ENCODE measurements at regions not wholly inside any gene's neighbourhood (a gene's known extent, or its start where the extent isn't known, plus 50 kb on each side); places are given as distances from the start of the nearest gene placed in this dataset.
"Not testable (repeated sequence)": the region's sequence is repeated elsewhere in the genome, so short reads cannot be mapped to it uniquely, and the experiment has no call there.

DNA sequence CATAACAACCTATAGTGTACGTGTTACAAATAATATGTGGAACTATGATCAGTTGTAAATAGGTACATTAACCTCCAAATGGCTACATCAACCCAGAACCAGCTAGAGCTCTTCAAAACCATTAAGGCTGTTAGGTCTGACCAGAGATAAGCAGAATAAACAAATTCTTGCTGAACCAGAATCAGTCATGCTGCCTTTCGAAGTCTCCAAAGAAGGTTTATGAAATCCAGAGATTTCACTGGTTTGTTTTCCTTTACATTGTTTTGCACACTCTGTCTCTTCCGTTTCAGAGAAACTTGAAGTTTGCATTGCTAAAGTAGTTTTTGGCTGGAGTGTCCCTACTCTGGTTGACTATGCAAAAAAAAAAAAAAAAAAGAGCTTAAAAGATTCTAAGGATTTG, 177.3 kb upstream of the SLIT2 start:
- no peak for DNase-seq (ENCODE audit: low read depth, low spot score)
- POLR2A ChIA-PET = interaction anchor here (1.0 kb wide), 1 partner anchor 13 kb away, joined by 3 read pairs; no protein-coding TSS in a partner anchor

DNA sequence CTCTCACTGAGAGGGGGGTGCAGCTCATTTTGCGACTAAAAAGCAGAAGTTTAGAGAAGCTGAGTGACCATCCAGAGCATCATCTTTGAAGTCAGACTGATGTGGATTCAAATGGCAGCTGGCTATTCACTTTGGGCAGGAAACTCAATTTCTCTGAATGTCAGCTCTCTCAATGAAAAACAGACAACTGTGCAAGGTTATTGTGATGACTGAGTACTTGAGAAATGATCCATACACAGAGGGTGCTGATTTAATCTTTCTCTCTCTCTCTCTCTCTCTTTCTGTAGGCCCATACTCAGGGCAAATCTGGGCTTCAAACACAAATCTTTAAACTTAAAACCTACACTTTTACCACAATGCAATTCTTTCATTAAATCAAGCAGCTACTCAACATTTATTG, 185.8 kb upstream of the SLIT2 start:
- POLR2A ChIA-PET = no interaction called here
- TF ChIP-seq, protein P1, sequence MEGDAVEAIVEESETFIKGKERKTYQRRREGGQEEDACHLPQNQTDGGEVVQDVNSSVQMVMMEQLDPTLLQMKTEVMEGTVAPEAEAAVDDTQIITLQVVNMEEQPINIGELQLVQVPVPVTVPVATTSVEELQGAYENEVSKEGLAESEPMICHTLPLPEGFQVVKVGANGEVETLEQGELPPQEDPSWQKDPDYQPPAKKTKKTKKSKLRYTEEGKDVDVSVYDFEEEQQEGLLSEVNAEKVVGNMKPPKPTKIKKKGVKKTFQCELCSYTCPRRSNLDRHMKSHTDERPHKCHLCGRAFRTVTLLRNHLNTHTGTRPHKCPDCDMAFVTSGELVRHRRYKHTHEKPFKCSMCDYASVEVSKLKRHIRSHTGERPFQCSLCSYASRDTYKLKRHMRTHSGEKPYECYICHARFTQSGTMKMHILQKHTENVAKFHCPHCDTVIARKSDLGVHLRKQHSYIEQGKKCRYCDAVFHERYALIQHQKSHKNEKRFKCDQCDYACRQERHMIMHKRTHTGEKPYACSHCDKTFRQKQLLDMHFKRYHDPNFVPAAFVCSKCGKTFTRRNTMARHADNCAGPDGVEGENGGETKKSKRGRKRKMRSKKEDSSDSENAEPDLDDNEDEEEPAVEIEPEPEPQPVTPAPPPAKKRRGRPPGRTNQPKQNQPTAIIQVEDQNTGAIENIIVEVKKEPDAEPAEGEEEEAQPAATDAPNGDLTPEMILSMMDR (IDR thresholded peaks at IDR 0.05; ENCODE audit: insufficient read depth, low read length, missing control alignments) = no peak
- CTCF ChIA-PET = no interaction called here
- H3K4me3 ChIP-seq (ENCODE audit: low read depth, low read length) = no peak overlapping the region
- no peak for DNase-seq (ENCODE audit: low read depth, low spot score)

More for the DNA sequence above, 177.3 kb upstream of the SLIT2 start:
- CTCF ChIA-PET = interaction anchor here (1.4 kb wide), 1 partner anchor 173 kb away, joined by 7 read pairs; no protein-coding TSS in a partner anchor
- no peak overlapping the region for H3K4me3 ChIP-seq (ENCODE audit: low read depth, low read length)
- TF ChIP-seq, protein P1 (IDR thresholded peaks at IDR 0.05; ENCODE audit: insufficient read depth, low read length, missing control alignments) = no peak

DNA sequence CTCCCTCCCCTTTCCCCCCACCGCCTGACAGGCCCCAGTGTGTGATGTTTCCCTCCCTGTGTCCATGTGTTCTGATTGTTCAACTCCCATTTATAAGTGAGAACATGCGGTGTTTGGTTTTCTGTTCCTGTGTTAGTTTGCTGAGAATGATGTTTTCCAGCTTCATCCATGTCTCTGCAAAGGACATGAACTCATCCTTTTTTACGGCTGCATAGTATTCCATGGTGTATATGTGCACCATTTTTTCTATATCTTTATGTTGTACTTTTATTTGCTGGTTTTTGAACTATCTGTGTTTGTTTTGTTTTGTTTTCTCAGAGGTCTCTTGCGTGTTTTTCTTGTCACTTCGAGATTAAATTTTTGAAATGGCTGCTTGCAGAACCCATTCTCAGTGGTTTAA, 188.8 kb upstream of the SLIT2 start:
- POLR2A ChIA-PET; H3K4me3 ChIP-seq (ENCODE audit: low read depth, low read length); CTCF ChIA-PET; DNase-seq (ENCODE audit: low read depth, low spot score): not testable (repeated sequence)

DNA sequence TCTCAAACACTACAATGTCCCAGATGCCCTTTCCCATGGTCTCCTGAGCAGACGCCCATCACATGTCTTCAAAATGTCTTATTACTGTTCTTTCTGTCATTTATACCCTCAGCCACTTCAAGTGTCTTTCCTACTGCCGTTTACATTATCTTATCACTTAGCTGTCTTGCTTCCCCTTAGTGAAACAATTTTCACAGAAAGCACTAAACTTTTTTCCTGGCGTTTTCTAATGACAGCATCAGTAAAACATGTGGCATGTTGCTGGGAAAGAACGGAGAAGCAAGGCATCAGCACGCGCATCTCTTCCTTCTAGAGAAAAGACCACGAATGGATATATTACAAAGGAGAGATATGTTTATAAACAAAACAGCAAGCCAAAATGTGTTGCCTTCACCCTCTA, 189.7 kb upstream of the SLIT2 start:
- no peak overlapping the region for H3K4me3 ChIP-seq (ENCODE audit: low read depth, low read length)
- ChIA-PET CTCF (no interaction called here), POLR2A (interaction anchor here (0.8 kb wide), 1 partner anchor 12 kb away, joined by 3 read pairs; no protein-coding TSS in a partner anchor)
- no peak for DNase-seq (ENCODE audit: low read depth, low spot score)
- TF ChIP-seq, protein P1 (IDR thresholded peaks at IDR 0.05; ENCODE audit: insufficient read depth, low read length, missing control alignments) = no peak

DNA sequence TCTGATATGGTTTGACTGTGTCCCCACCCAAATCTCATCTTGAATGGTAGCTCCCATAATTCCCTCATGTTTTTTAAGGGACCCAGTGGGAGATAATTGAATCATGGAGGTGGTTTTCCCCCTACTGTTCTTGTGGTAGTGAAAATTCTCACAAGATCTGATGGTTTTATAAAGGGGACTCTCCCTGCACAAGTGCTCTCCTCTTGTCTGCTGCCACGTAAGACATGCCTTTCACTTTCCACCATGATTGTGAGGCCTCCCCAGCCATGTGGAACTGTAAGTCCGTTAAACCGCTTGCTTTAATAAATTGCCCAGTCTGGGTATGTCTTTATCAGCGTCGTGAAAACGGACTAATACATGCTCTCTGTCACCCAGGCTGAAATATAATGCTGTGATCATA, 200.9 kb upstream of the SLIT2 start:
- no peak overlapping the region for H3K4me3 ChIP-seq (ENCODE audit: low read depth, low read length)
- ChIA-PET CTCF (no interaction called here), POLR2A (no interaction called here)
- TF ChIP-seq, protein P1 (IDR thresholded peaks at IDR 0.05; ENCODE audit: insufficient read depth, low read length, missing control alignments) = no peak
- no peak for DNase-seq (ENCODE audit: low read depth, low spot score)

DNA sequence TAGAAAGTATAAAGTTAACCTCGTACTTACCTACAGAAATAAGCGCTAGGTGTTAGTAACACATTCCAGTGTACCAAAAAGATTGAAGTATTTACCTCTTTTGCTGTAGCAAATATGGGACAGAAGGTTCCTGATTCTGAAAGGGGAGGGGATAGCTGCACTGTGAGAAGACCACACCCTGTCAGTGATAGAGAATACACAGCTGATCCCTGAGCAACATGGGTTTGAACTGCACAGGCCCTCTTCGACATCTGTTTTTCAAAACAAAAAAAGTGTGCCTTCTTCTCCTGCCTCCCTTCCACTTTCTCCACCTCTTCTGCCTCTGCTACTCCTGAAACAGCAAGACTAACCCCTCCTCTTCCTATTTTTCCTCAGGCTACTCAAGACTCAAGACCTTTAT, 201.8 kb upstream of the SLIT2 start:
- DNase-seq (ENCODE audit: low read depth, low spot score) = no peak
- ChIA-PET POLR2A (no interaction called here), CTCF (no interaction called here)
- no peak overlapping the region for H3K4me3 ChIP-seq (ENCODE audit: low read depth, low read length)
- TF ChIP-seq, protein P1 (IDR thresholded peaks at IDR 0.05; ENCODE audit: insufficient read depth, low read length, missing control alignments) = no peak

DNA sequence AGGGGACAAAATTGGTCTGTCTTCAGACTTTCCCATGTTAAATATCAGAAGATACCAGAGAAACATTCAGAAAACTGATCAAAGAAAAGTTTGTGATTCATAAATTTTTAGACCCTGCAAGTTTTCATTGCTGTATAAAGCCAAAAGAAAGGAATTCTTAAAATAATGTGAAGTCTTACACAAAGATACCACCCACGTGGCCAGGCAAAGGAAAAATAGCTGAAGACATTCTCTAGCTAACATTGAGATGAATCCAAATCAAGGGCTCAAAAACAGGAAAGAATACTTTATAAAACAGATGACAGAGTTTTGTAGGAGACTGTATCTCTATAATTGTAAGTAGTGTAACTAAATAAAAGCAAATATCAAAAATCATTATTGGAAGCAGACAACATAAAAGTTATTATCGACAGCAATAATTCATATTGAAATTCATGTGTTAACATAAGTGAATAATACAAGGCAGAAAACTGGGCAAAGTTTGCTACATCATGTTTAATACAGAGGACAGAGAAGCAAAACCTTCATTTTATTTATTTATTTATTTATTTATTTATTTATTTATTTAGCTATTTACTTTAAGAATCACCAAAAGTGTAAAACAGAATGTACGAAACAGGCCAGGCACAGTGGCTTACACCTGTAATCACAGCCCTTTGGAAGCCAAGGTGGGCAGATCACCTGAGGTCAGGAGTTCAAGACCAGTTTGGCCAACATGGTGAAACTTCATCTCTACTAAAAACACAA, 204.6 kb upstream of the SLIT2 start:
- no peak overlapping the region for H3K4me3 ChIP-seq (ENCODE audit: low read depth, low read length)
- ChIA-PET CTCF (no interaction called here), POLR2A (no interaction called here)
- no peak for DNase-seq (ENCODE audit: low read depth, low spot score)
- TF ChIP-seq, protein P1 (IDR thresholded peaks at IDR 0.05; ENCODE audit: insufficient read depth, low read length, missing control alignments) = no peak

All from AG04449 (cell line).